Loucy (cell line): ENCODE measurements at regions not wholly inside any gene's neighbourhood (a gene's known extent, or its start where the extent isn't known, plus 50 kb on each side); places are given as distances from the start of the nearest gene placed in this dataset.

Experiments used
- EZH2phosphoT487 ChIP-seq: fragments of 200-600 bp; IDR thresholded peaks from 2 replicates; pipeline ENCODE4 v1.6.1; 2018; ENCODE audit warnings: antibody characterized with exemption, mild to moderate bottlenecking, moderate library complexity, borderline replicate concordance
- TF ChIP-seq, protein P1 (sequence below): fragments of 200-600 bp; sonication (generic); conservative IDR thresholded peaks from 2 replicates; pipeline ENCODE4 v1.5.1; 2014; ENCODE audit warnings: mild to moderate bottlenecking, antibody characterized with exemption, low read length

GRCh38 chr7:98724591-98724990 is 107.5 kb downstream of the NPTX2 start:
- TF ChIP-seq, protein P1, sequence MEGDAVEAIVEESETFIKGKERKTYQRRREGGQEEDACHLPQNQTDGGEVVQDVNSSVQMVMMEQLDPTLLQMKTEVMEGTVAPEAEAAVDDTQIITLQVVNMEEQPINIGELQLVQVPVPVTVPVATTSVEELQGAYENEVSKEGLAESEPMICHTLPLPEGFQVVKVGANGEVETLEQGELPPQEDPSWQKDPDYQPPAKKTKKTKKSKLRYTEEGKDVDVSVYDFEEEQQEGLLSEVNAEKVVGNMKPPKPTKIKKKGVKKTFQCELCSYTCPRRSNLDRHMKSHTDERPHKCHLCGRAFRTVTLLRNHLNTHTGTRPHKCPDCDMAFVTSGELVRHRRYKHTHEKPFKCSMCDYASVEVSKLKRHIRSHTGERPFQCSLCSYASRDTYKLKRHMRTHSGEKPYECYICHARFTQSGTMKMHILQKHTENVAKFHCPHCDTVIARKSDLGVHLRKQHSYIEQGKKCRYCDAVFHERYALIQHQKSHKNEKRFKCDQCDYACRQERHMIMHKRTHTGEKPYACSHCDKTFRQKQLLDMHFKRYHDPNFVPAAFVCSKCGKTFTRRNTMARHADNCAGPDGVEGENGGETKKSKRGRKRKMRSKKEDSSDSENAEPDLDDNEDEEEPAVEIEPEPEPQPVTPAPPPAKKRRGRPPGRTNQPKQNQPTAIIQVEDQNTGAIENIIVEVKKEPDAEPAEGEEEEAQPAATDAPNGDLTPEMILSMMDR, result no peak
- TF ChIP-seq EZH2phosphoT487, result no peak
